ENCODE measurements at regions not wholly inside any gene's neighbourhood (a gene's known extent, or its start where the extent isn't known, plus 50 kb on each side); places are given as distances from the start of the nearest gene placed in this dataset.

DNA sequence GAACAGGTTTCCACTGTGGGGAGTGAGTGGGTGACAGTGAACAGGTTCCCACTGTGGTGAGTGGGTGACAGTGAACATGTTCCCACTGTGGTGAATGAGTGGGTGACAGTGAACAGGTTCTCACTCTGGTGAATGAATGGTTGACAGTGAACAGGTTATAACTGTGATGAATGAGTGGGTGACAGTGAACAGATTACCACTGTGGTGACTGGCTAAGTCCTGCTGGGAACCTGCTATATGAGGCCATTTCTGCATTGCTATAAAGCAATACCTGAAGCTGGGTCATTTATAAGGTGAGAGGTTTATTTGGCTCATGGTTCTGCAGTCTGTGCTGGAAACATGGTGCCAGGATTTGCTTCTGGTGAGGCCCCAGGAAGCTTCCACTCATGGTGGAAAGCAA is 637.1 kb downstream of the UQCRFS1 start:
- TF ChIP-seq SUZ12 (IDR thresholded peaks at IDR 0.05) (no peak), FOXM1 (IDR thresholded peaks at IDR 0.05; ENCODE audit: borderline replicate concordance) (no peak), FOXK2 (IDR thresholded peaks at IDR 0.05) (no peak), TARDBP (IDR thresholded peaks at IDR 0.05) (no peak), LEF1 (IDR thresholded peaks at IDR 0.05; ENCODE audit: borderline replicate concordance) (no peak), BHLHE40 (IDR thresholded peaks at IDR 0.05; ENCODE audit: borderline replicate concordance) (no peak), ELF4 (IDR thresholded peaks at IDR 0.05) (no peak), HDGF (IDR thresholded peaks at IDR 0.05; ENCODE audit: borderline replicate concordance) (no peak)
